Right lung (tissue), 2 donors: ENCODE measurements at regions not wholly inside any gene's neighbourhood (a gene's known extent, or its start where the extent isn't known, plus 50 kb on each side); places are given as distances from the start of the nearest gene placed in this dataset.
"Not testable (repeated sequence)": the region's sequence is repeated elsewhere in the genome, so short reads cannot be mapped to it uniquely, and the experiment has no call there.

Experiments
- DNase-seq, 2 donors: peaks; one replicate each; pipeline ENCODE4 v3.0.0-alpha.2; 2013

GRCh38 chr13:111663953-111664421 is 343.5 kb downstream of the TEX29 start:
- peak in 1 of 2 donors; percentile 8 for DNase-seq

GRCh38 chr13:111664696-111665095 is 344.3 kb downstream of the TEX29 start:
- no peak for DNase-seq

GRCh38 chr13:111665691-111666095 is 345.3 kb downstream of the TEX29 start:
- DNase-seq: no peak

GRCh38 chr13:111666164-111666776 is 345.8 kb downstream of the TEX29 start:
- DNase-seq: no peak

GRCh38 chr13:111667757-111668156 is 347.3 kb downstream of the TEX29 start:
- no peak for DNase-seq

GRCh38 chr13:111668451-111668850 is 348.0 kb downstream of the TEX29 start:
- DNase-seq: no peak

GRCh38 chr13:111672198-111672597 is 351.8 kb downstream of the TEX29 start:
- DNase-seq: not testable (repeated sequence)

- not testable (repeated sequence) for DNase-seq
Observed at GRCh38 chr13:111678120-111678882, 357.9 kb downstream of the TEX29 start.

GRCh38 chr13:111679645-111680044 is 359.2 kb downstream of the TEX29 start:
- not testable (repeated sequence) for DNase-seq

GRCh38 chr13:111680100-111680499 is 359.7 kb downstream of the TEX29 start:
- DNase-seq: not testable (repeated sequence)

GRCh38 chr13:111692028-111692427 is 371.6 kb downstream of the TEX29 start:
- DNase-seq: not testable (repeated sequence)

- not testable (repeated sequence) for DNase-seq
Observed at GRCh38 chr13:111696121-111696520, 370.8 kb upstream of the SOX1 start.

GRCh38 chr13:111702059-111702458 is 364.9 kb upstream of the SOX1 start:
- DNase-seq: not testable (repeated sequence)
